Hematopoietic multipotent progenitor cell treated with erythropoietin and hydrocortisone succinate and interleukin-3 and kit ligand, for 17 days (in vitro differentiated cells): ENCODE measurements at regions not wholly inside any gene's neighbourhood (a gene's known extent, or its start where the extent isn't known, plus 50 kb on each side); places are given as distances from the start of the nearest gene placed in this dataset.

Experiments used
- DNase-seq: peaks from one replicate; pipeline ENCODE4 v3.0.0-alpha.2; 2015; ENCODE audit warnings: low spot score

DNA sequence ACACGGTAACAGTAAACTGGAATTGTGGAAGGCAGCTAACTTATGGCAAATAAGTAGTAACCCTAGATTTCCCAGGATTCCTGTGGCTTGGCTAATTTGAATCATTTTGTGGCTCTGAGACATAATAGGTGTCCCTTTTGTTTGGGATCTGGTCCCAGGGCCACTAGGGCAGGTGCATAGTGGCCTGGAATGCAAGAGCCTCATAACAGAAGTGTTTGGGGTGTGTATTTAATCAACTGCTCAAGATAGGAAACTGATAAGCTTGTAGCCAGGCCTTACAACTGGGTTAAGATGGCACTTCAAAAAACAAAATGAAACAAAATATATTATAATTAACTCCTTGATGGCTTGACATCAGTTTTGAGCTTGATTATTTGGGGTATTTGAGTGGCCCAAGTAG is 541.8 kb downstream of the ETV1 start:
- DNase-seq, result no peak

DNA sequence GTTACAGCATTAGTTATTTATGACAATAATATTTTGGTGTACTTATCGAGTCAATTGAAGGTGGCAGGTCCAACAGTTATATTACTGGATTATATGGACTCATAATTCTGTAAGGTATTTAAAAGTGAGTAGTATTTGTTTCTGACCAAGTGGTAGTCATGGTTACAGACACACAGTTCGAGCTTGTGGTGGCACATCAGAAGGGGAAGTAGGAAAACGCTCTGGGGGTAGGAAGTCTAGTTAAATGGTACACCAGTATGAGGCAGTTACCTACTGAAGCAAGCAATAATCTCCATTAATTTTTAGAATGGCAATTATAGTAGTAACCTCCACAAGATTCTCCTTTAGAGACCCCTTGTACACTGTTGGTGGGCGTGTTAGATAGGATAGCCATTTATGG is 541.2 kb downstream of the ETV1 start:
- no peak for DNase-seq

DNA sequence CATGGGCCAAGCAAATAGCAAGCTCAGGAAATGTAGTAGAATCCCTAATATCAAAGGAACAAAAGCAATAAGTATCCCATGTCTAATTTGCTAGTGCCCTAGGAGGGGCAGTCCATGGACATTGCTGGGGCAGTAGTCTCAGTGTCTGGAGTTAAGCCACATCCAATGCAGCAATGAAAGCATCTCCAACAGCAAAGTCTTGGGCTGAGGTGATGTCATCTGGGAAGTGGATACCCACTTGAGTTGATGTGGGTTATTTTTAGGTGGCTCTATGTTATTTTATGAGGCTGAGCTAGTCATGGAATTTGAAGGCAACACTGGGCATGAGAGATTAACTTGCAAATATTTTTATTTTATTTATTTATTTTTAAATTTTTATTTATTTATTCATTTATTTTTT is 540.0 kb downstream of the ETV1 start:
- no peak for DNase-seq

DNA sequence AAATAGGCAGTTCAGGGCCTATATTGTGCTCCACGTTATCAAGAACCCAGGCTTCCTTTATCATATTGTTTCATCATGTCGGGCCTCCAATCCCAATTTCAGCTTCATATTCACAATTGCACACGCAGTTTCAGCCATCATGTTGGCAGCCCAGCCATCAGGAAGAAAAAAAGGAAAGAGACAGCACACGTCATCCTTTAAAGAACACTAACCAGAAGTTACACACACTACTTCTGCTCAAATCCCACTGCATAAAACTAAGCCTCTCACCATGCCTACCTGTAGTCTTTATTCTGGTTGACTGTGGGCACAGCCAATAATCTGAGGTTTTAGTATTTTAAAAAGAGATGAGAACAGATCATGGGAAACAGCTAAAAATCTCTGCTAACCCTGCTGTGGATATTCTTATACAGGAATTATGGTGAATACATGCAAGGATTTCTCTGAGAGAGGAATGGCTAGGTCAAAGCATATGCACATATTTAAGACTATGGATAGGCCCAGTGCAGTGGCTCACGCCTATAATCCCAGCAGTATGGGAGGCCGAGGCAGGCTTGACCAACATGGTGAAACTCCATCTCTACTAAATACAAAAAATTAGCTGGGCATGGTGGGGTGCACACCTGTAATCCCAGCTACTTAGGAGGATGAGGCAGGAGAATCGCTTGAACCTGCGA is 534.4 kb downstream of the ETV1 start:
- DNase-seq, result no peak

DNA sequence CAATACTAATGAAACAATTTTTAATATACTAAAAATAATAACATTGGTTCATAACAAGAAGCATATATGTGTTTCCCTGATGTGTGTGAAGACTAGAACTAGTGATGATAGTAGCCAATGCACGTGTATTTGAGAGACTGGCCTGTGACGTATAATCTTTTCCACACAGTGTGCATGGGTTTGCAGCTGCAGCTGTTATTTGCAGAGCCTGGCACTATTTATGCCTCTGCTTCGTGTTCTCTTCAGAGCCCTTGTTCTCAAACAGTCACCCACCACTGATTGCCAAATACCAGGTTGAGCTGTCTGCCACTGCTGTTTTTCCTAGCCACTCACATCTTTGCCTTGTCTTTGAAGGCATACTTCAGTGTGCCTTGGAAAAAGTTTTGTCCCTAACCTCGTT is 531.7 kb downstream of the ETV1 start:
- DNase-seq, result no peak

DNA sequence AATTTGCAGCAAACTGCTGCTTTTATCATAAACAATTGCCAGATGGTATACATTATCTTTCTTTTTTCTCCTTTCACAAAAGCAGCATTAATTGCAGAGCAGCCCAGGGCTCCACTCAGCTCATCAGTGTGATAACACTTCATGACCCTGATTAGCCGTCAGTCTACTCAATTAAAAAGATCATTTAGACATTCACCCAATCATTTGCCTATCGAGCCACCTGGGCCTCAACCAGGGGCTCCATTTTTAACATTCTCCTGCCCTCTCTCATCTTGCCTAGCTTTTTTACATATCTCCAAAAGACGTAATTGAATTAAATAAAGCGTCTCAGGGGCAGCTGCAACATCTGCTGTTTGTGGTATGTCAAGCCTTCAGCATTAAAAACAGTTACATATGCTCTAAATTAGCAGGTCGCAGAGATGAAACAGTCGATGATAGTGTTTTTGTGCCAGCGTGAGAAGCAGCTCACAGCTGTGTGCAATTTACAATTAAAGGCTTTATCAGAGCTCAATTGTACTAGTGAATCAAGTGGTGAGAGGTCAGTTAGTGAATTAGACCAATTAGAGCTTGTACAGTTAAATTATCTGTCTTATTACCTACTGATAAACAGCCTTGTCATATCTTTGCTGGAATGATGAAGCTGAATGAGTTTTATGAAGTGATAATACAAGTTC is 522.5 kb downstream of the ETV1 start:
- no peak for DNase-seq

DNA sequence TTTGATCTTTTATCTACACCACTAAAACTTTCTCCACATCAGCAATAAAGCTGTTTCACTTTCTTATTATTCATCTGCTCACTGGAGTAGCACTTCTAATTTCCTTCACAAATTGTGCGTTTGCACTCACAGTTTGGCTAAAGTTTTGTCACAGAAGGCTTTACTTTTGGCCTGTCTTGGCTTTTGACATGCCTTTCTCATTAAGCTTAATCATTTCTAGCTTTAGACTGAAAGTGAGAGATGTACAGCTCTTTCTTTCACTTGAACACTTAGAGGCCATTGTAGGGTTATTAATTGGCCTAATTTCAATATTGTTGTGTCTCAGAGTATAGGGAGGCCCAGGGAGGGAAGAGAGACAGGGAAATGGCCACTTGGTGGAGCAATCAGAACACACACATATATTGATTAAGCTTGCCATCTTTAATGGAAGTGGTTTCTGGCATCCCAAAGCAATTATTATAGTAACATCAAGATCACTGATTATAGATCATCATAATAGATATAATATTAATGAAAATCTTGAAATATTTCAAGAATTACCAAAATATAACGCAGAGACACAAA is 512.5 kb downstream of the ETV1 start:
- DNase-seq, result no peak

DNA sequence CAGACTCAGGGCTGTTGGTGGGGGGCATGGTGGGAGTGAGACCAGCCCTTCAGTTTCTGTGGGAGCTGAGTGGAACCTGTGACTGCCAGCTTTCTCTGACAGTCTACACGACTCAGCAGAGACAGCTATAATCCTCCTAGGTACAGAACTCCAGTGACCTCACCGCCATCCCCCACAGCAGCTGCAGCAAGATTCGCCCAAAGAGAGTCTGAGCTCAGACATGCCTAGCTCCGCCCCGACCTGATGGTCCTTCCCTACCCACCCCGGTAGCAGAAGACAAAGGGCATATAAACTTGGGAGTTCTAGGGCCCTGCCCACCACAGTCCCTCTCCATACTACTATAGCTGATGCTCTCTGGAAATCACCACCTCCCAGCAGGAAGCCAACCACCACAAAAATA is 500.1 kb downstream of the ETV1 start:
- DNase-seq, result no peak

DNA sequence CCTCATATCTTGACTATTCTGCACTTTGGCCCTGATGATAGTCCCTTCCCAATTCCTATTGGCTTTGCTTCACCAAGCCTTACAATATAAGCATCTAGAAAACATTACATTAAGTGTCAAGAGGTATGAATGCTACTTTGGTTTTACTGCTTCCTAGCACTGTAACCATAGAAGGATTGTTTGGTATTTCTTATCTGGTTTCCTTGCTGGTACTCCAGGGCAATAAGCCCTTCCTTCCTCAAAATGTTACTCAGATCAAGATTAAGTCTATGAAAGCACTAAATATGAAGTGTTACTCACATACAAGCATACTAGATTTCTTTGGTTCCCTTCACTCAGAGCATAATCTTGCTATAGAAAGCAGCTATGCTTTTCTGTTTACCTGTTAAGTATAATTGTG is 492.5 kb downstream of the ETV1 start:
- DNase-seq, result no peak

DNA sequence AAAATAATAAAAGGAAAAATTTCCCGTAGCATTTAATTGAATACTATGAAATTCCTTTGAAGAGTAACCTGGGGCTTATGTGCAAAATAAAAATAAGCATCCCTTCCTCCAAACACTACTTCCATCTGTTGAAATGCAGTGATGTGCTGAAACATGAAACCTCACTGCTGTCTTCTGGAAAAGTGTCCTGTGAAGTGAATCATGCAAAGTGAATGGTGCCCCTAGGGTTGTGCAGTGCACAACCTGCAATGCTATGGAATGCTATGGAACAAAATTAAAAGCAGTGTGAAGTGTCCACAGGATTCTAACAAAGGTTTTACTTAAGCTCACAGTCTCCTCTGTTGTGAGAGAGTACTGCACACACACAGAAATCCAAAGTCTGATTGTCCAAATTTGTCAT is 480.9 kb downstream of the ETV1 start:
- DNase-seq, result no peak

DNA sequence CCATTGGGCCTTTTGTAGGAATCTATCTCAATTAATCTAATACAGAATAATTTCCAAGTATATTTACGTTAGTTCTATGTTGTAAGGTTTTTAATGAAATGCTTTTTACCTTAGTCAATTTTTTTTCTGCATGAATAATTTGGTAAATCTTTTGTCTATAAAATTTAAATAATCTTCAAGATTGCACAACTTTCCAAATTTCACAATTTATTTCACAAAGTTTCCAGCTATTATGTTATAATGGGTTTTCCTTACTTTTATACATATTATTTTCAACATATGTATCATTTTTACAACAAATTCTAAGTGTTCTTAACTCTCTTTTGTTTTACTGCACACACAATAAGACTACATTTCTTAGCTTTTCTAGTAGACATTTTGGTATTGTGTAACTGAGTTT is 470.7 kb downstream of the ETV1 start:
- no peak for DNase-seq

DNA sequence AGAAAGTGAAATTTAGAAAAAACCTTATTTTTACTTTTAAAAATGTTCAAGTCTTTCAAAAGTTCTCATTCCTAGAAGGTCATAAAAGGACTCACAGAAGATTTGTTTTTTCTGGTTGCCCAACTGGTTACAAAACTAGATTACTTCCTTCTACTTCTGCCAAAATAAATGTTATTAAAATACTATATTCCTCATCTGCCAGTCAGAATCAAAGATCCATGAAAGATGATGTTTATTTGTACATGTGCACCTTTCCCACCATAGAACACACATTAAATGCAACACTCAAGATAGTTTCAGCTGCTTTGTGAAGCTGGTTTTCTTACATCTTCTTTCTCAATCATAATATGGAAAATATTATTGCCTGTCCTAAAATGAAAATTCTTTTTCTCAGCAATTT is 465.4 kb downstream of the ETV1 start:
- DNase-seq, result no peak

DNA sequence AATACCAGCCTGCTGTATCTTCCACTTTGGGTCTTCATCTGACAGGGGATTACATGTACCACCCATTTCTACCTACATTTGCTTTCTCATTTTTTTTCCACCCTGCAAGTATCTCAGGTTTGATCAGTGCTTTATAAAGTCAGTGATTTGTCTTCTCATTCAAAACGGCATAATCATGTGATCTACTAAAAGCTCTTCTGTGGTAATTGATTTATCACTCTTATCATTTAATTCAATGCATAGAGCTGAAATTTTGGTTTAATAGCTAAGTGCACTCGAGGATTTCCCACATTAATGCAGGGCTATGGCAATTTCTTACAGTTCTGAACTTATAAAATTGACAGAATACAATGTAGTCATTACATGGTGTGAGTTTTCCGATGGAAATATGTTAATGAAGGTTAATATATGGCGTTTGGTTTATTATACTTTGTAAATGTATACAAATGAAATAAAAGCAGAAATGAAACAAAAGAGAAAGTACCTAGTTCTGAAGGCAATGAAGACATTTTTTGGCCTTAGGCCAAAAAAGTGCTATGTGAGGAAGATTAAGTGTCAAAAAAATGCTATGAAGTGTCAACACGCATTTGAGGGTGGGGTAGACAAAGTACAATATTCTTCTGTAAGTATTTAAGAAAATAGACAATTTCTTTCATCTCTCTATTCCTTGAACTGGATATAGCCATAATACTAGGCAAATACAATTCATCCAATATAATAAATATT is 457.3 kb downstream of the ETV1 start:
- DNase-seq, result no peak

DNA sequence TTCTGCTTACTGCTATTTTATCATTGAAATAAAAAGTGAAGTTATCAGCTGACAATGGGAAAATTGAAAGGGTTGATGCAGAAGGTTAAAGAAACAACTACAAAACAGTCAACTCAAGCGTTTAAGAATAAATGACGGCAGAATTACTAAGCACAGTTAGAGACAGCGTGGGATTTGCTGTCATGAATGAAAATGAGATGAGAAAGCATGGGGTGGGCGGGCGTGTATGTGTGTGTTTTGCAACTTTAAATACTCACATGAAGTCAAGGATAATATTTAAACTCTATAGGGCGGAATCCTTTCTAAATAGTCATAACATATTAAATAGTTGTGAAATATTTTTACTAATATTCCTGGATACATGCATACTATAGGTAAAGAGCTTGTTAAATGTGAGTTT is 450.8 kb downstream of the ETV1 start:
- no peak for DNase-seq

DNA sequence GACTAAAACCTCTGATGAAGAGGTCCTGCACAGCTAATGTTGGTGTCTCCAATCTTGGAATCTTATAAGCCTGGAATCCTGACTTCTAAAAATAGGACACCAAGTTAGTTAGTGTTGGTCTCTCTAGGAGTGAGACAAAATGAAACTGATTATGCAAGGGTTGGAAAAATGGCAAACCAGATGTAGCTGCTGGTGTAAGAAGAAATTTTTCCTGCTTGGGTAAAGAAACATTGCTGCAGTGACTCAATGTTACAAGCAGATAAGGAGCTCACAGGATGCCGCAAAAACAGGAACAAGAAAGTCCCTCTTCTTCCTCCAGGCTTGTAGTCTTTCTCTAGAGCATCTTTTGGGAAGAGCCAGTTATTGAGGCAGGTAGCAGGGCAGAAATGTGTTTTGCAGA is 449.0 kb downstream of the ETV1 start:
- DNase-seq, result no peak

DNA sequence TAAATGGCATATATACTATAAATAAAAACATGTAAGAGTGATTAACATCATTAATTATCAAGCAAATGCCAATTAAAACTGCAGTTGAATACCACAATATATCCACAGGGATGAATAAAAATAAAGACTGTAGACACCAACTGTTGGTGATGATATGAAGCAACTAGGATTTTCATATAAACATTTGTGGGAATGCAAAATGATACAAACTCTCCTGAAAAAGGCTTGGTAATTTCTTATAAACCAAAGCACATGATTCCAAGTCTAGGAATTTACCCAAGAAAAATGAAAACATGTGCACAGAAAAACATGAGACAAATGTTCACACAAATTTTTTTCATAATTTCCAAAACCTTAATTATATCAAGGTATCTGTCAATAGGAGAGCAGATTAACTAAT is 448.1 kb downstream of the ETV1 start:
- no peak for DNase-seq

DNA sequence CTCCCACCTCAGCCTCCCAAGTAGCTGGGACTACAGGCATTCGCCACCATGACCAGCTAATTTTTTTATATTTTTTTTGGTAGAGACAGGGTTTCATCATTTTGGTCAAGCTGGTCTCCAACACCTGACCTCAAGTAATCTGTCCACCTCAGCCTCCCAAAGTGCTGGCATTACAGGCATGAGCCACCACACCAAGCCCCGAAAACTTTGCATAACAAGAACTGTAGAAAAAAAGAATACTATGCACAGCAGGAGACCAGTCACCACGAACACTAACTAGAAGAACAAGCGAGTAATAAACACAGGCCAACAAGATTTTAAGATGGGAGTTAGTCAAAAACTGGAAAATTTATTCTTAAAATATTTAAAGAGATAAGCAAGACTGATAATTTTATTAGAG is 447.0 kb downstream of the ETV1 start:
- no peak for DNase-seq

DNA sequence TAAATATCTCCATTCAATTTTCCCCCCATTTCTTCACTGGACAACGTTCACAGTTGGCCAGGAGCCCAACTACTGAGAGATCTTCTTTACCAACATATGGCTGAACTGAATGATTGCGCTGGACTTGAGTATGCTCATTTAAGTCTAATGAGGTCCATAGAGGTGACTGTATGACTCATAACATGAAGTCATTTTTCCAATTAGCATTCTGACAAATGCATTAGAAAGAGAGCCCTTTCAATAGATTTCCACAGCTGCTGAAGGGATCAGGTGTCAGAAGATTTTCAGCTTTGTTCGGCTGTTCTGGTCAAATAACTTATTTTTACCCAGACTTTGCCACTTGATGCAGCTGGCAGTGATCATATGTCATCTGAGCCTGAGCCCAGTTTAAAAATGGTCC is 438.0 kb downstream of the ETV1 start:
- DNase-seq, result no peak

DNA sequence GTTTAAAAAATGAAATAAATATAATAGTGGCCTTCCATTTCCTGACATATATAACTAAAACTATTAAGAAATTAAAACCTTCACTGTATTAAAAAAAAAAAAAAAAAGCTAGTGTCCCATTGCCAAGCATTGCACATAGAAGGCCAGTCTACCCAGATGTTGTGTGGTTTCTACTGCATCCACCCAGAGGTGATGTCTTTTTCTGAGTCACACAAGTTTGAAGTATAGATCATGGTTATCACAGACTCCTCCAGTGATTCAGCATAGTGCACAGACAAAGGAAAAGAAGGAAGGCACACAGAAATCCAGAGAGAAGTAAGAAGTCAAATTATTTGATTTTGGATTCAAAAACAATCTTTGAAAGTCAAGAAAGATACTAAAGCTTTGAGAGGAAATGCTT is 429.0 kb downstream of the ETV1 start:
- DNase-seq, result no peak

DNA sequence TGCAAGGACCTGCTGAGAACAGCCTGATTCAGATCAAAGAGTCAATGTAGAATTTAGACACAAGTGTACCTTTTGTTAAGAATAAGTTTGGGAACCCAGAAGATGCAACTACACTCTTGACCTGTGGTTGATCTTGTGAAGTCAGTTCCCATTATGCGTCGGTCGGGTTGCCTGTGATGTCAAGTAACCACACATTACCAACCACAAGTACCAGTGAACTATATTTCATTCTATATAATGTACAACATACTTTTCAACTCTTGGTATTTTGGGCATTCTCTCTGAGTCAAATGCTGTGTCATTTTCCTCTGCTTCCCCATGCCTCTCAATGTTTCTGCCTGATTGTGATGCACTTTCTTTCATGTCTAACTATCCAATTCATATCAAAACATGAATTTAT is 426.2 kb downstream of the ETV1 start:
- no peak for DNase-seq

DNA sequence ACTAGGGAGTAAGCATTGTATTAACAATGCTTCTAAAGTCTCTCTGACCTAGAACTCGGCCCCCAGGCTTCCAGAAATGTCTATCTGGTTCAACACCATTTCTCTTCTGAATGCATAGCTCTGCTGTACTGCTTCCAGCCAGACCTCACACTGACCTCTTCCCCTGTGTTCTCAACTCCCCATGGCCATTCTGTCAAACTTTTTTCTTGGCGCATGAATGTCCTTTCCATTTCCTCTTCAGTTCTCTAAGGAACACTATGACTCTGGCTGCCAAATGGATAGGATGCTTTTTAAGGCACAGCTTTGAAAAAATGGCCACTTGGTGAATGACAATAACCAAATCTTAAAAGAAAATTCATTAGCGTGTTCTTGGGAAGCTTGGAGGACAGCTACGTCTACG is 425.8 kb downstream of the ETV1 start:
- no peak for DNase-seq

DNA sequence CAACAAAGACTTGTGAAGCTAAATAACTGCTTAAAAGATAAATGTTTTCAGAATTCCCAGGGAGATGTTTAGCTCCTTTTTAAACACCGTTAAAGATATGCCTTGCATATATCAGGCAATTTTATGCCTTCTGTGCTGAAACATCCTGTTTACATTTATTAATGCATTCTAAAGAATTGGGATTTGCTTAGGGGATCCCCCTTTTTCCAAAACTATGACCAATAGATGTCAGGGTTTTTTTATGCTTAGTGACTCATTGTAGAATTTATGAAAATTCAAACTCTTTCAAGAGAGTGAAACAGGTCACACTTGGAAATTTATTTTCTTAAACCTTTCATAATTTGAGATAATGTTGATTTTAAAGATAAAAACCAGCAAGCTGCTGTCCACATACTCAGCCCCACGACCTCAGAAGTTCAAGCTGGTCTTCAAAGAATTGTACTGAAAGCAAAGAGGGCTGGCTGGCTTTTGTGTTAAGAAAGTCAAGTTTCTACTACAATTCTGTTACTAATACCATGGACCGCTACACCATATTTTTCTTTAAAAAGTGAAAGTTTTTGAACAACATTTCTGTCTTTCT is 411.8 kb downstream of the ETV1 start:
- DNase-seq, result no peak

DNA sequence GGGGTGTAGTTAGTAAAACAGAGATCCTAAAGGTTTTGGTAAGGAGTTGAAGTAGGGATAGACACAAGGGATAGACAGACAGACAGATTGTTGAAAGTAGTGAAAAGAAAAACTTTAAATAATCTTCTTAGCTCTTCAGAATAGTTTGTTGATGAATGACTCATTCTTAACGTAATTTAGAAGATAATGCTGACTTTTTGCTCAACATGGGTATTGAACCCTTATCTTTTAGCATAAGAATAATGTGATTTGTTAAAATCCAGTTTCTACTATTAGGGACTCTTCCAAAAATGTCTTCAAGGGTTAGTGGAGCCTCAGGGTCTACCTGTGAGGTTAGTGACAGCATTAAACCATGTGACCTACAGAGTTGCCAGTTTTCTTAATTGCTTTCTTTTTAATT is 411.2 kb downstream of the ETV1 start:
- DNase-seq, result no peak
